ENCODE measurements at regions not wholly inside any gene's neighbourhood (a gene's known extent, or its start where the extent isn't known, plus 50 kb on each side); places are given as distances from the start of the nearest gene placed in this dataset.

DNA sequence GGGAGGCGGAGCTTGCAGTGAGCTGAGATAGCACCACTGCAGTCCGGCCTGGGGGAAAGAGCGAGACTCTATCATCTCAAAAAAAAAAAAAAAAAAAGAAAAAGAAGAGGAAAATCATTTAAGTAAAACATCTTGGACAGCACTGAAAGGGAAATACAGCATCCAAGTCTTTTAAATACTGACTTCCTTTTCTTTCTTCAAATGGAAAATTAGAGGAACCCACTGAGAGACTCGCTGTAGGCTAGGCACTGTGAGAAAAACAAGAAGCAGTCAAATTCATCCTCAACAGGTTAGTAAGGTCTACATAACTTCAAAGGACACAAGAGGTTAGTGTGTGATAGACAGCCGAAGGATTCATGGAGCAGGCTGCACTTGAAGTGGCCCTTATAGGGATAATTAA, 243.7 kb downstream of the BLID start:
- Histone ChIP-seq H4K91ac (ENCODE audit: insufficient read length, low read depth, low read length) (no peak overlapping the region), H3K9me3 (ENCODE audit: control insufficient read depth, low read depth, low read length) (no peaks in the 10 kb centered on the region), H2BK15ac (ENCODE audit: low read depth, low read length) (no peak overlapping the region), H3K23ac (ENCODE audit: insufficient read length, low read depth, low read length) (no peak overlapping the region), H3K23me2 (ENCODE audit: insufficient read length, low read depth, low read length, poor library complexity, severe bottlenecking) (no peaks in the 10 kb centered on the region), H2AFZ (ENCODE audit: low read length) (no peak overlapping the region), H2BK20ac (ENCODE audit: low read depth, low read length, poor library complexity, severe bottlenecking) (no peak overlapping the region), H3K9ac (ENCODE audit: extremely low read depth, insufficient read length, low read length) (no peak overlapping the region), H3K27ac (ENCODE audit: insufficient read length, low read depth, low read length) (no peak overlapping the region), H3K79me1 (ENCODE audit: insufficient read depth, low read depth, low read length, poor library complexity, severe bottlenecking) (no peaks in the 10 kb centered on the region), H3K4ac (ENCODE audit: low read depth, low read length) (no peak overlapping the region), H3K56ac (ENCODE audit: insufficient read length, low read depth, low read length) (no peak overlapping the region), H2BK12ac (ENCODE audit: insufficient read length, low read depth, low read length) (no peak overlapping the region), H3K18ac (ENCODE audit: insufficient read length, low read depth, low read length) (no peak overlapping the region), H3K4me2 (ENCODE audit: insufficient read depth, insufficient read length, low read length) (no peak overlapping the region), H3K27me3 (ENCODE audit: insufficient read depth, low read length) (no peaks in the 10 kb centered on the region), H3K79me2 (ENCODE audit: insufficient read depth, low read length) (no peaks in the 10 kb centered on the region), H2BK5ac (ENCODE audit: insufficient read length, low read length) (no peak overlapping the region), H3T11ph (ENCODE audit: low read length) (no peak overlapping the region), H4K8ac (replicated peaks; ENCODE audit: insufficient read length, low read depth, low read length) (no peak overlapping the region), H3K4me1 (ENCODE audit: insufficient read depth, low read length) (peaks cover 4% of the 10 kb centered on the region; the same call in 1 of the 2 replicates), H4K5ac (ENCODE audit: insufficient read length, low read depth, low read length) (no peak overlapping the region), H2BK120ac (ENCODE audit: low read depth, low read length, poor library complexity, severe bottlenecking) (no peak overlapping the region), H2AK5ac (ENCODE audit: insufficient read length, low read length) (no peak overlapping the region), H3K14ac (ENCODE audit: insufficient read depth, low read length) (no peak overlapping the region), H4K20me1 (ENCODE audit: control insufficient read depth, insufficient read depth, insufficient read length) (no peaks in the 10 kb centered on the region)
- Mint-ChIP-seq H3K9me3 (no peaks in the 10 kb centered on the region), H3K27me3 (ENCODE audit: low read depth) (no peaks in the 10 kb centered on the region; the same call in none of the 2 replicates), H3K27ac (no peak overlapping the region), H3K4me3 (no peak overlapping the region), H3K36me3 (ENCODE audit: insufficient read depth in 1 of 3, low read depth in 3 of 3) (no peaks in the 10 kb centered on the region), H3K4me1 (peaks cover 11 to 19% of the 10 kb centered on the region in 2 experiments)
- DNase-seq: no peak
- TF ChIP-seq, protein P1, sequence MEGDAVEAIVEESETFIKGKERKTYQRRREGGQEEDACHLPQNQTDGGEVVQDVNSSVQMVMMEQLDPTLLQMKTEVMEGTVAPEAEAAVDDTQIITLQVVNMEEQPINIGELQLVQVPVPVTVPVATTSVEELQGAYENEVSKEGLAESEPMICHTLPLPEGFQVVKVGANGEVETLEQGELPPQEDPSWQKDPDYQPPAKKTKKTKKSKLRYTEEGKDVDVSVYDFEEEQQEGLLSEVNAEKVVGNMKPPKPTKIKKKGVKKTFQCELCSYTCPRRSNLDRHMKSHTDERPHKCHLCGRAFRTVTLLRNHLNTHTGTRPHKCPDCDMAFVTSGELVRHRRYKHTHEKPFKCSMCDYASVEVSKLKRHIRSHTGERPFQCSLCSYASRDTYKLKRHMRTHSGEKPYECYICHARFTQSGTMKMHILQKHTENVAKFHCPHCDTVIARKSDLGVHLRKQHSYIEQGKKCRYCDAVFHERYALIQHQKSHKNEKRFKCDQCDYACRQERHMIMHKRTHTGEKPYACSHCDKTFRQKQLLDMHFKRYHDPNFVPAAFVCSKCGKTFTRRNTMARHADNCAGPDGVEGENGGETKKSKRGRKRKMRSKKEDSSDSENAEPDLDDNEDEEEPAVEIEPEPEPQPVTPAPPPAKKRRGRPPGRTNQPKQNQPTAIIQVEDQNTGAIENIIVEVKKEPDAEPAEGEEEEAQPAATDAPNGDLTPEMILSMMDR (conservative IDR thresholded peaks at IDR 0.05): no peak
- no CpG with 5 or more reads among the region's 5 CpGs for WGBS (ENCODE audit: extremely low coverage, insufficient read length, low lambda C conversion rate)
